ENCODE measurements at regions not wholly inside any gene's neighbourhood (a gene's known extent, or its start where the extent isn't known, plus 50 kb on each side); places are given as distances from the start of the nearest gene placed in this dataset.
"Not testable (repeated sequence)": the region's sequence is repeated elsewhere in the genome, so short reads cannot be mapped to it uniquely, and the experiment has no call there.

DNA sequence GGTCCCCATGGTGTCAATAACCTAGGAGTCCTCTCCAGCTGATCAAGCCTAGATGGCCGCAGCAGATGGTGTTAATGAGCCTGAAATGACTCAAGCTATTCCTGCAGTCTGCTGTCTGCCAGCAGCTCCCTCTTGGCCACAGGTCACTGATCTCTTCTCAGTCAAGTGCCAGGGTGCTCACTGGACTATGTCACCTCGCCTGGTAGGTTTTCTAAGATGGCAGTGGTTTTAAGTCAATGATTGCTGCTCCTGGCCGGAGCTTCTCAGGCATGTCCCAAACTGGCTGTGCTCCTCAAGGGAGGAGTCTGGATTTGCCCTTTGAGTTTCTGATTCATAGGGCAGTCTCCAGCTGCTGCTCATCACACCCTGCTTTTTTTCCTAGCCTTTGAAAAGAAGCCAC is 58.6 kb upstream of the SHISA6 start:
- no peak overlapping the region for H3K27ac ChIP-seq (ENCODE audit: low read depth)
- no peaks in the 10 kb centered on the region for H3K4me1 ChIP-seq (ENCODE audit: insufficient read depth)
- no peaks in the 10 kb centered on the region for H3K36me3 ChIP-seq (ENCODE audit: insufficient read depth)
- DNase-seq (ENCODE audit: extremely low spot score) = no peak
- H3K4me3 ChIP-seq (ENCODE audit: low read depth, low read length) = no peak overlapping the region
- 44% methylated on average over 3 of the region's 3 CpGs for WGBS

DNA sequence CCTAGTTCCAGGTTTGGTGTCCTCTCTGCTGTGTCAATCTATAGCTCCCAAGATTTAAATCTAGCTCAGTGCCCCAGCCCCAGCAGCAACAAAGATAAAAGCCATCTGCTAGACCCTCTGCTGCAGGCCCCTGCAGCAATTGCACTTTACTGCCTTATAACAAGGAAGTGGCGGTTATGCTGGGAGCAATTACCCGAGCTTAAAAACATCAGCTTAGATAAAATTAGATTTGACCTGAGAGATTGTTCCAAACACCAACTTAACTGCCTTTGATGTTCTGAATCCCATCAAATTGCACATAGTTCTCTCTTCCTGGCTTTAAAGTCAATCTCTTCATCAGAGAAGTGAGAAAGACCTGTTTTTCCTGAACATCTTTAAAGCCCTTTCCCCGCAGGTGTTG is 62.4 kb upstream of the SHISA6 start:
- WGBS = 51% methylated on average over 3 of the region's 3 CpGs
- DNase-seq (ENCODE audit: extremely low spot score) = peak; percentile 21
- H3K27ac ChIP-seq (ENCODE audit: low read depth) = no peak overlapping the region
- no peaks in the 10 kb centered on the region for H3K36me3 ChIP-seq (ENCODE audit: insufficient read depth)
- H3K4me3 ChIP-seq (ENCODE audit: low read depth, low read length) = no peak overlapping the region
- no peaks in the 10 kb centered on the region for H3K4me1 ChIP-seq (ENCODE audit: insufficient read depth)

DNA sequence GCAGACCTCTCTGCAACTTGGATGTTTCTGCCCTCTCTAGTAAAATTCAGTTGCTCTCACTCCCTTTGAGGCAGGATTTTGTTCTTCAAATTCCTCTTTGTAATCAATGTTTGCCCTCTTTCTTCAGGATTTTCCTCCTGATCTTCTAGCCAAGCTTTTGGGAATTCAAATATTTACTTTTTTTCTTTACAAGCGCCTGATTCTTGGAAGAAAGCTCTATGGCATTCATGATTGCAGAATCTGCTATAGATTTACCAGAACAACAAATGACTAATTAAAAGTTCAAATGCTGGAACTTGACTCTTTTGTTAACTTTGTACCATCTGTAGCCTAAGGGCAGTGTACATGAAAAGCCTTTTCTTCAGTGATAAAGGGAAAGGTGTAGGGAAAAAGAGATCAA is 63.7 kb upstream of the SHISA6 start:
- no peak for DNase-seq (ENCODE audit: extremely low spot score)
- WGBS = 42% methylated on average over 1 of the region's 1 CpG
- no peaks in the 10 kb centered on the region for H3K4me1 ChIP-seq (ENCODE audit: insufficient read depth)
- no peak overlapping the region for H3K27ac ChIP-seq (ENCODE audit: low read depth)
- no peaks in the 10 kb centered on the region for H3K36me3 ChIP-seq (ENCODE audit: insufficient read depth)
- H3K4me3 ChIP-seq (ENCODE audit: low read depth, low read length) = no peak overlapping the region

DNA sequence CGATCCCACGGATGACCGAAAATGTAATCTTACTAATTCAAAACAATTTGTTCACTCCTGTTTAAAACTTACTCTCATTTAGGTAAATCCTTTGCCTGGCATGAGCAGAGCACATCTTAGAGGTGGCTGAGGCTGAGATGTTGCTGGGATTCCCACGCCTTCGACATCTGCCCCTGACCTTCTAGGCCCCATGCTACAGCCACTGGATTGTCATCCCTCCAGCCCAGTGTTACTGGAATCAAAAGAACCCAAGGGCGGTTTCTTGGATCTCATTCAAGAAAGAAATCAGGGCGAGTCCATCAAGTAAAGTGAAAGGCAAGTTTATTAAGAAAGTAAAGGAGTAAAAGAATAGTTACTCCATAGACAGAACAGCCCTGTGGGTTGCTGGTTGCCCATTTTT is 64.5 kb upstream of the SHISA6 start:
- Histone ChIP-seq H3K4me3 (ENCODE audit: low read depth, low read length) (no peak overlapping the region), H3K4me1 (ENCODE audit: insufficient read depth) (no peaks in the 10 kb centered on the region), H3K27ac (ENCODE audit: low read depth) (no peak overlapping the region), H3K36me3 (ENCODE audit: insufficient read depth) (no peaks in the 10 kb centered on the region)
- WGBS = 67% methylated on average over 7 of the region's 7 CpGs
- no peak for DNase-seq (ENCODE audit: extremely low spot score)

DNA sequence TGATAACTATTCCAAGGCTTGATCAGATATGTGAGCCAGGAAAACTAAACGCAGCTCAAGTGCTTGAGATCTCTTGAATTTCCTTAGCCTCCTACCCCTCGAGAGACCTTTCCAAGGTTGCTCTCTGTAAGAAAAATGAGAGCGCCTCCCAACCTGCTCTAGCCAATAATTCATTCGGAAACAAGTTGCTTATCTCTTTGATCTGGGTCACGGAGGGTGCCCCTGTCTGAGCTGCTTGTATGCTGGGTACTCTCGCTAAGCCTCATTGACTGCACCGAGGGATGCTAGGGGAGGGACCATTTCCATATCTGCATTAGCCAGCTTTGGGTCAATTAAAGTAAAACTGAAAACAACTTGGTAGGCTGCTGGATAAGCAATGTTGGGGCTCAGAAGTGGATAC is 70.1 kb upstream of the SHISA6 start:
- no peak overlapping the region for H3K27ac ChIP-seq (ENCODE audit: low read depth)
- DNase-seq (ENCODE audit: extremely low spot score) = no peak
- no peaks in the 10 kb centered on the region for H3K4me1 ChIP-seq (ENCODE audit: insufficient read depth)
- H3K36me3 ChIP-seq (ENCODE audit: insufficient read depth) = no peaks in the 10 kb centered on the region
- 45% methylated on average over 7 of the region's 7 CpGs for WGBS
- no peak overlapping the region for H3K4me3 ChIP-seq (ENCODE audit: low read depth, low read length)

DNA sequence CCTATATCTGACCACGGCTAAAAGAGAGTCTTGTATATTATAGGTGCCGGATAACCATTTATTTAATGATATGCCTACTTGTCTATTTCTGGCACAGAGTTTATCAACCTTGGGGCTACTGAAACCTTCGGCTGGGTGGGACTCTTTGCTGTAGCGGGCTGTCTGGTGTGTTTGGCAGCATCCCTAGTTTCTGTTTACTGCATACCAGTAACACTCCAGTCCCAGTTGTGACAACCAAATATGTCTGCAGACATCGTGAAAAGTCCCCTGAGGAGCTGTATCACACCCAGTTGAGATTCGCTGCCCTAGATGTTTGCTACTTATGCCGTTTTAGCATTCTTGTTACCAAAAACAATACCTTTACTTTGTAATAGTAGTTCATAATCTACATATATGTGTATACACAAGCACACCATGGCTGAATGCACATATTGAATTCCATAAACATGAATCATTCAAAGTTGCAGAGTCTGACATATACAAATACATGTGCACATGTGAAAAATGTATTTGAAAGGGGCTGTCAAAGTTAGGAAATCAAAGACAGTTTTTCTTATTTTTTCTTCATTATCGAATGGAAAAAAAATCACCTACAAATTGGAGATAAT is 89.1 kb upstream of the SHISA6 start:
- DNase-seq (ENCODE audit: extremely low spot score) = no peak
- Histone ChIP-seq H3K36me3 (ENCODE audit: insufficient read depth) (no peaks in the 10 kb centered on the region), H3K4me3 (ENCODE audit: low read depth, low read length) (no peak overlapping the region), H3K4me1 (ENCODE audit: insufficient read depth) (no peaks in the 10 kb centered on the region), H3K27ac (ENCODE audit: low read depth) (no peak overlapping the region)
- WGBS = 82% methylated on average over 8 of the region's 8 CpGs

DNA sequence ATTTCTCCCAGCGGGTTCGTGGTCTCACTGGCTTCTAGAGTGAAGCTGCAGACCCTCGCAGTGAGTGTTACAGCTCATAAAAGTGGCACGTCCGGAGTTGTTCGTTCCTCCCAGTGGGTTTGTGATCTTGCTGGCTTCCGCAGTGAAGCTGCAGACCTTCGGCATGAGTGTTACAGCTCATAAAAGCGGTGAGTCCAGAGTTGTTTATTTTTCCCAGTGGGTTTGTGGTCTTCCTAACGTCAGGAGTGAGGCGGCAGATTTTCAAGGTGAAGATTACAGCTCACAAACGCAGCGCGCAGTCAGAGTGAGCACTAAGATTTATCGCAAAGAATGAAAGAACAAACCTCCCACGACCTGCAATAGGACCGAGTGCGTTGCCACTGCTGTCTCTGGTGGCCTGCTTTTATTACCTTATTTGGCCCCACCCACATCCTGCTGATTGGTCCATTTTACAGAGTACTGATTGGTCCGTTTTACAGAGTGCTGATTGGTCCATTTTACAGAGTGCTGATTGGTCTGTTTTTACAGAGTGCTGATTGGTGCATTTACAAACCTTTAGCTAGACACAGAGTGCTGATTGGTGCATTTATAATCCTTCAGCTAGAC is 90.0 kb upstream of the SHISA6 start:
- 53% methylated on average over 19 of the region's 19 CpGs for WGBS
- not testable (repeated sequence) for DNase-seq (ENCODE audit: extremely low spot score)

DNA sequence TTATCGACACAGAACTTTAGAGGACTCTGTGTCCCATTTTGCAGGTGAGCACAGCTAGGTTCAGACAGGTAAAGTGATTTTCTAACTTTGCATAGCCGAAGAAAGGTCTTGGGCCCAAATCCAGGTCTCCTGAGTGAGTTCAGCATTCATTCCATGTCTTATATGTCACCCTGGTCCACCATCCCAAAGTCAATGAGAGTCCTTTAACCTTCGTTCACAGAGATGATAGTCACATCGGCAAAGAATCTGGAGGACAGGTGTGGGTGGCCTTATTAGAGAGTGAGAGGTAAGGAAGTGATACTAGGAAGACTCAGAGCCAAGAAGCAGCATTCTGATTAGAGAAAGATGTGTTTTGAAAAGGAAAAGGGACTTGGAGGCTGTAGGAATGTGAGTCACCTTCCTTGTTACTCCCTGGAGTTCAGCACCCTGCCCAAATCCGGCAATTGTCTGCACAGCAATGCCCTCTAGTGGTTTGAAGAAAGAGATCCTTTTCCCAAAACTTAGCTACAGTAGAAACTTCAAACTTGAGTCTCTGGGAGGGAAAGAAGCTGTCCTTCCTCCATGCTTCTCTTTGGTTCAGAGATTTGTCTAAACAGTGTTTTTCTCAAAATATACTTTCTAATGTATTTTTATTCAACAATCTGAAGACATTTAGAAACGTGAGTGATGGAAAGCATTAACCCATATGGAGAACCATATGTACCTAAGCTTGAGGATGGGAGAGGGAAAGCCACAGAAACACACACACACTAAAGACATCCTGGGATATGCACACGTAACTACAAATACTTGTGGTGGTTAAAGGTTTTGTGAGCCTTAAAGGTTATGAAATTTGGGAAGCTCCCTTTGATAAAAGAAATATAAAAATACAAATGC is 96.4 kb upstream of the SHISA6 start:
- Histone ChIP-seq H3K36me3 (ENCODE audit: insufficient read depth) (no peaks in the 10 kb centered on the region), H3K4me3 (ENCODE audit: low read depth, low read length) (no peak overlapping the region), H3K27ac (ENCODE audit: low read depth) (no peak overlapping the region), H3K4me1 (ENCODE audit: insufficient read depth) (no peaks in the 10 kb centered on the region)
- 48% methylated on average over 7 of the region's 7 CpGs for WGBS
- DNase-seq (ENCODE audit: extremely low spot score) = no peak

More for the DNA sequence above, 90.0 kb upstream of the SHISA6 start:
- not testable (repeated sequence) for H3K27ac ChIP-seq (ENCODE audit: low read depth); H3K4me3 ChIP-seq (ENCODE audit: low read depth, low read length); H3K4me1 ChIP-seq (ENCODE audit: insufficient read depth); H3K36me3 ChIP-seq (ENCODE audit: insufficient read depth)

DNA sequence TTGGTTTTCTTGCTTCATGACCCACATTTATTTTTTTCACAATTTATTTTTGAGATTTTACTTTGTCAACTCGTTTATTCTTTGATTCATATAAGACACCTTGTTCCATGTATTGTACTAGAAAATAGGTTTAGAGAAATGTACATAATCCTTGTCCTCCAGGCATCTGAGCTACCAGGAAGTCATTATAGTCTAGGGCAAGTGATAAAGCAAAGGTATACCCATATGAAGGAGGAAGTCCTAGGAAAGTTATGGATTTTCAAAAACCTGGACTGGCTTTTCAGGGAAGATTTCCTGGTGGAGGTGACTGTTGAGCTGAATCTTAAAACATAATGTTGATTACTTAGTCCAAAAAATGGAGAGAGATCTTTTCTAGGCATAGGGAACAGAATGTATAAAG is 98.8 kb upstream of the SHISA6 start:
- no peak for DNase-seq (ENCODE audit: extremely low spot score)
- WGBS = 73% methylated on average over 1 of the region's 1 CpG
- Histone ChIP-seq H3K4me3 (ENCODE audit: low read depth, low read length) (no peak overlapping the region), H3K27ac (ENCODE audit: low read depth) (no peak overlapping the region), H3K36me3 (ENCODE audit: insufficient read depth) (no peaks in the 10 kb centered on the region), H3K4me1 (ENCODE audit: insufficient read depth) (no peaks in the 10 kb centered on the region)

DNA sequence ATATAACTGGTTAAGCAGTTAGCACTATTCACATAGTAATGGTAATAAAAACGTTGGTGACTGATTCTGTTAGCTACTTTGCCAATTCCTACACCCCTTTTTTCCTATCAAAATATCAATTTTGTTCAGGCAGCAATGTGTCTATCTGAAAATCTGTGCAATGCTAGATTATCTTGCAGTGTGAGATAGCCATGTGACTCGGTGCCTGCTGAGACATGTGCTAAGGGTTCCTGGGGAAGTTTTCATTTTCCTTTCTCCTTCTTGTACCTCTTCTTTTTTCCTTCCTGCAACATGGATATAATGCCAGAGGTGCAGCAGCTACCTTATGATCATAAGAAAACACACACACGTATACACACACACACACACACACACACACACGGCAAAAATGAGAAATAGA is 100.5 kb upstream of the SHISA6 start:
- Histone ChIP-seq H3K27ac (ENCODE audit: low read depth) (no peak overlapping the region), H3K36me3 (ENCODE audit: insufficient read depth) (no peaks in the 10 kb centered on the region), H3K4me1 (ENCODE audit: insufficient read depth) (no peaks in the 10 kb centered on the region), H3K4me3 (ENCODE audit: low read depth, low read length) (no peak overlapping the region)
- no peak for DNase-seq (ENCODE audit: extremely low spot score)
- 34% methylated on average over 4 of the region's 4 CpGs for WGBS

DNA sequence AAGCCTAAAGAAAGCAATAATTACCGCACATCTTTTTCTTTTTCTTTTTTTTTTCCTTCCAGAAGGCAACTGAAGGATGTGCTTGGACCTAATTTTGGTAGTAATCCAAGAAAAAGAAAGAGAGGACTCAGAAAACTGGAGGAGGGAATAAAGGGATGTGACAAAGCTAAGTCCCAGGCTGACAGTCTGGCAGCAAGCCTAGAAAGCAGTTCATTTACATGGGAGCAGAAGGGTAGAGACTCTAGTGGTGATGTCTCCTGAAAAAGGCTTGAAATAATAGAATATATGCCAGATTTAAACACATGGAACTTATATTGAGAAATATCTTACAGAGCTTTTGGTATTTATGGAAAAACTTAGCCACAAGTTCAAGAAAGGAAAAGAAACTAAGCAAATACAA is 101.0 kb upstream of the SHISA6 start:
- 32% methylated on average over 1 of the region's 1 CpG for WGBS
- peak; percentile 41 for DNase-seq (ENCODE audit: extremely low spot score)
- Histone ChIP-seq H3K4me3 (ENCODE audit: low read depth, low read length) (no peak overlapping the region), H3K27ac (ENCODE audit: low read depth) (no peak overlapping the region), H3K36me3 (ENCODE audit: insufficient read depth) (no peaks in the 10 kb centered on the region), H3K4me1 (ENCODE audit: insufficient read depth) (no peaks in the 10 kb centered on the region)

DNA sequence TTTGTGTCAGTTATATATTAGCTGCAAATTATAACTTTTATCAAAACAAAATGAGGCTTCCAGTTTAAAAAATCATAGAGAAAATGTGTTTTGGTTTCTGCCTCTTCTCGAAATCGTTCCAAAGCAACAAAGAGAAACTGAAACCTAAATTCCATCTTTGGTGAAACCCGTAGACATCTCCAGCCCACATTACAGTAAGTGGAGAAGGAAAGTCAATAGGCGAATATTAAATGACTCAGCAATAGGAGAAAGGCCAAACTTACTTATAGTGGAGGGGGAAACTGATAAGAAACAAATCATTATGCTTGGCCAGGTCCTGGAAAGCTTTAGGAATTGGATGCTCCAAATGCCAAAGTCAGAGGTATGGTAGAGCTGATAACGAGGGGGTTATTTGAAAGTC is 103.0 kb upstream of the SHISA6 start:
- Histone ChIP-seq H3K36me3 (ENCODE audit: insufficient read depth) (no peaks in the 10 kb centered on the region), H3K4me1 (ENCODE audit: insufficient read depth) (no peaks in the 10 kb centered on the region), H3K27ac (ENCODE audit: low read depth) (no peak overlapping the region), H3K4me3 (ENCODE audit: low read depth, low read length) (no peak overlapping the region)
- 78% methylated on average over 5 of the region's 5 CpGs for WGBS
- DNase-seq (ENCODE audit: extremely low spot score) = no peak

DNA sequence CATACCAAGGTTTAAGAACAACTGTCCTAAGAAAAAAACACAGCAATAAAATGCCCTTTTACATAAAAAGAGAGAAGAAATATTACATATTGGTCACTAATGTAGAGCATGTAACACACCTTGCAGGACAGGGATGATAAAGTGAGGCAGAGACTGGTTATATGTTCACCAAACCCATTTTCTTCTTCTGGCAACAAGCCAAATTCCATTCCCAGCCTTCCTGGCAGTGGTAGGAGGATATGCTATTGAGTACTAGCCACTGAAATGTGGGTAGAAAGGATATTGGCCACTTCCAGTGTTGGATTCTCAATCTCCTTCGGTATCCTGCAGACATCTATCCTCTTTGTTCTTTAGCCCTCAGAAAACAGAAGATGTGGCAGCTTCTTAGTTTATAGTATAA is 105.2 kb upstream of the SHISA6 start:
- no peak for DNase-seq (ENCODE audit: extremely low spot score)
- H3K4me3 ChIP-seq (ENCODE audit: low read depth, low read length) = no peak overlapping the region
- WGBS = 97% methylated on average over 1 of the region's 1 CpG
- no peaks in the 10 kb centered on the region for H3K4me1 ChIP-seq (ENCODE audit: insufficient read depth)
- H3K36me3 ChIP-seq (ENCODE audit: insufficient read depth) = no peaks in the 10 kb centered on the region
- H3K27ac ChIP-seq (ENCODE audit: low read depth) = no peak overlapping the region

DNA sequence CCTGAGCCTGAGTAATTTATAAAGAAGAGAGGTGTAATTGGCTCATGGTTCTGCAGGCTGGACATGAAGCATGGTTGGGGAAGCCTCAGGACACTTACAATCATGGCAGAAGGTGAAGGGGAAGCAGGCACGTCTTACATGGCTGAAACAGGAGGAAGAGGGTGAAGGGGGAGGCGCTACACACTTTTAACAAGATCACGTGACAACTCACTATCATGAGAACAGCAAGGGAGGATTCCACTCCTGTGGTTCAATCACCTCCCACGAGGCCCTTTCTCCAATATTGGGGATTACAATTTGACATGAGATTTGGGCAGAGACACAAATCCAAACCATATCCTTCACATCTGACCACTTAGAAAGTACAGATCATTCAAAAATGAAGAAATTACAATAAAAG is 110.6 kb upstream of the SHISA6 start:
- Histone ChIP-seq H3K36me3 (ENCODE audit: insufficient read depth) (no peaks in the 10 kb centered on the region), H3K27ac (ENCODE audit: low read depth) (no peak overlapping the region), H3K4me3 (ENCODE audit: low read depth, low read length) (no peak overlapping the region), H3K4me1 (ENCODE audit: insufficient read depth) (no peaks in the 10 kb centered on the region)
- DNase-seq (ENCODE audit: extremely low spot score) = no peak
- WGBS = 65% methylated on average over 4 of the region's 4 CpGs

Data from urinary bladder (tissue), 3 donors.